HAP-1 (cell line): ENCODE measurements at regions not wholly inside any gene's neighbourhood (a gene's known extent, or its start where the extent isn't known, plus 50 kb on each side); places are given as distances from the start of the nearest gene placed in this dataset.

Experiments used
- DNase-seq, 2 experiments: peaks; one replicate each; pipeline ENCODE4 v3.0.0-alpha.2; 2016 to 2020; ENCODE audit warnings: low spot score in 2 of 2
- H3K27me3 ChIP-seq: fragments of 250-450 bp; sonication (Bioruptor Pico); 2 replicates; pipeline ENCODE4 v1.5.1; 2020; ENCODE audit warnings: low read depth, mild to moderate bottlenecking, moderate library complexity
- H3K36me3 ChIP-seq: fragments of 250-450 bp; sonication (Bioruptor Pico); replicated peaks from 2 replicates; pipeline ENCODE4 v1.5.1; 2020; ENCODE audit warnings: mild to moderate bottlenecking
- H3K4me1 ChIP-seq: fragments of 250-450 bp; sonication (Bioruptor Pico); 2 replicates; pipeline ENCODE4 v1.5.1; 2020; ENCODE audit warnings: mild to moderate bottlenecking
- H3K4me3 ChIP-seq: fragments of 250-450 bp; sonication (Bioruptor Pico); 2 replicates; pipeline ENCODE4 v1.5.1; 2020; ENCODE audit warnings: mild to moderate bottlenecking, moderate library complexity
- H3K9me3 ChIP-seq: fragments of 250-450 bp; sonication (Bioruptor Pico); 2 replicates; pipeline ENCODE4 v1.5.1; 2020; ENCODE audit warnings: mild to moderate bottlenecking, moderate library complexity
- in situ Hi-C: fragments of 300-500 bp; cut with MboI; formaldehyde crosslinking; loops from 3 replicates; pipeline ENCODE4 v1.14.3; 2020; ENCODE audit warnings: low sequenced_read_pairs, inconsistent platforms, mixed read lengths

GRCh38 chr9:88077071-88077617 lies 61.1 kb downstream of the SPATA31C2 start:
- H3K27me3 ChIP-seq, result no peaks in the 10 kb centered on the region
- H3K4me1 ChIP-seq, result peaks cover 7% of the 10 kb centered on the region; the same call in 1 of the 2 replicates
- H3K9me3 ChIP-seq, result no peaks in the 10 kb centered on the region
- in situ Hi-C loops, result no loop called here
- no peak for DNase-seq
- H3K4me3 ChIP-seq, result no peak overlapping the region
- no peaks in the 10 kb centered on the region for H3K36me3 ChIP-seq

GRCh38 chr9:88076286-88077070 lies 61.8 kb downstream of the SPATA31C2 start:
- in situ Hi-C loops, result no loop called here
- Histone ChIP-seq H3K27me3 (no peaks in the 10 kb centered on the region), H3K36me3 (no peaks in the 10 kb centered on the region), H3K9me3 (no peaks in the 10 kb centered on the region), H3K4me3 (peak overlapping the region; percentile 25), H3K4me1 (peaks cover 7% of the 10 kb centered on the region; the same call in 1 of the 2 replicates)
- DNase-seq, result peak; percentile 29 to 65

GRCh38 chr9:88075966-88076285 lies 62.3 kb downstream of the SPATA31C2 start:
- peak overlapping the region; percentile 25 for H3K4me3 ChIP-seq
- H3K4me1 ChIP-seq, result peaks cover 7% of the 10 kb centered on the region; the same call in 1 of the 2 replicates
- no peaks in the 10 kb centered on the region for H3K36me3 ChIP-seq
- no peaks in the 10 kb centered on the region for H3K9me3 ChIP-seq
- DNase-seq, result no peak
- in situ Hi-C loops, result no loop called here
- no peaks in the 10 kb centered on the region for H3K27me3 ChIP-seq

- in situ Hi-C loops, result no loop called here
- H3K36me3 ChIP-seq, result no peaks in the 10 kb centered on the region
- H3K9me3 ChIP-seq, result no peaks in the 10 kb centered on the region
- no peak for DNase-seq
- H3K27me3 ChIP-seq, result no peaks in the 10 kb centered on the region
- H3K4me1 ChIP-seq, result peaks cover 7% of the 10 kb centered on the region; the same call in 1 of the 2 replicates
- H3K4me3 ChIP-seq, result no peak overlapping the region
Measured at GRCh38 chr9:88075506-88075905, 62.8 kb downstream of the SPATA31C2 start.

- Histone ChIP-seq H3K4me3 (no peak overlapping the region), H3K4me1 (peaks cover 7% of the 10 kb centered on the region; the same call in 1 of the 2 replicates), H3K36me3 (no peaks in the 10 kb centered on the region), H3K9me3 (no peaks in the 10 kb centered on the region), H3K27me3 (no peaks in the 10 kb centered on the region)
- no peak for DNase-seq
- in situ Hi-C loops, result no loop called here
Measured at GRCh38 chr9:88074931-88075330, 63.3 kb downstream of the SPATA31C2 start.

GRCh38 chr9:88072831-88073375 lies 65.4 kb downstream of the SPATA31C2 start:
- no peak overlapping the region for H3K4me3 ChIP-seq
- no peak for DNase-seq
- no peaks in the 10 kb centered on the region for H3K27me3 ChIP-seq
- in situ Hi-C loops, result no loop called here
- H3K36me3 ChIP-seq, result no peaks in the 10 kb centered on the region
- peaks cover 7% of the 10 kb centered on the region; the same call in 1 of the 2 replicates for H3K4me1 ChIP-seq
- no peaks in the 10 kb centered on the region for H3K9me3 ChIP-seq

GRCh38 chr9:88071331-88071730 lies 66.9 kb downstream of the SPATA31C2 start:
- DNase-seq, result no peak
- in situ Hi-C loops, result no loop called here
- no peaks in the 10 kb centered on the region for H3K36me3 ChIP-seq

GRCh38 chr9:88065619-88066018 lies 72.7 kb downstream of the SPATA31C2 start:
- in situ Hi-C loops, result no loop called here
- no peaks in the 10 kb centered on the region for H3K4me1 ChIP-seq
- no peaks in the 10 kb centered on the region for H3K9me3 ChIP-seq
- H3K4me3 ChIP-seq, result no peak overlapping the region
- no peaks in the 10 kb centered on the region for H3K36me3 ChIP-seq
- H3K27me3 ChIP-seq, result no peaks in the 10 kb centered on the region
- no peak for DNase-seq

More at GRCh38 chr9:88071331-88071730, 66.9 kb downstream of the SPATA31C2 start:
- H3K4me3 ChIP-seq, result no peak overlapping the region
- H3K4me1 ChIP-seq, result peaks cover 5% of the 10 kb centered on the region; the same call in 1 of the 2 replicates
- no peaks in the 10 kb centered on the region for H3K9me3 ChIP-seq
- H3K27me3 ChIP-seq, result no peaks in the 10 kb centered on the region

- H3K4me3 ChIP-seq, result no peak overlapping the region
- DNase-seq, result no peak
- H3K36me3 ChIP-seq, result no peaks in the 10 kb centered on the region
- no peaks in the 10 kb centered on the region for H3K9me3 ChIP-seq
- no peaks in the 10 kb centered on the region for H3K27me3 ChIP-seq
- in situ Hi-C loops, result no loop called here
- no peaks in the 10 kb centered on the region for H3K4me1 ChIP-seq
Measured at GRCh38 chr9:88064554-88064953, 73.7 kb downstream of the SPATA31C2 start.

- Histone ChIP-seq H3K9me3 (no peaks in the 10 kb centered on the region), H3K4me3 (no peak overlapping the region), H3K36me3 (no peaks in the 10 kb centered on the region), H3K27me3 (no peaks in the 10 kb centered on the region), H3K4me1 (no peaks in the 10 kb centered on the region)
- in situ Hi-C loops, result no loop called here
- no peak for DNase-seq
Measured at GRCh38 chr9:88060746-88061145, 77.5 kb downstream of the SPATA31C2 start.

GRCh38 chr9:88059469-88059868 lies 78.8 kb downstream of the SPATA31C2 start:
- Histone ChIP-seq H3K4me1 (no peaks in the 10 kb centered on the region), H3K27me3 (no peaks in the 10 kb centered on the region), H3K4me3 (no peak overlapping the region), H3K36me3 (no peaks in the 10 kb centered on the region), H3K9me3 (no peaks in the 10 kb centered on the region)
- in situ Hi-C loops, result no loop called here
- no peak for DNase-seq

- no peaks in the 10 kb centered on the region for H3K27me3 ChIP-seq
- DNase-seq, result no peak
- H3K4me3 ChIP-seq, result no peak overlapping the region
- H3K36me3 ChIP-seq, result no peaks in the 10 kb centered on the region
- H3K9me3 ChIP-seq, result no peaks in the 10 kb centered on the region
- H3K4me1 ChIP-seq, result no peaks in the 10 kb centered on the region
- in situ Hi-C loops, result no loop called here
Measured at GRCh38 chr9:88056876-88057275, 81.4 kb downstream of the SPATA31C2 start.

GRCh38 chr9:88053856-88054501 lies 79.6 kb upstream of the CDK20 start:
- H3K36me3 ChIP-seq, result no peaks in the 10 kb centered on the region
- DNase-seq, result no peak
- H3K27me3 ChIP-seq, result no peaks in the 10 kb centered on the region
- no peaks in the 10 kb centered on the region for H3K9me3 ChIP-seq
- no peak overlapping the region for H3K4me3 ChIP-seq
- in situ Hi-C loops, result no loop called here
- H3K4me1 ChIP-seq, result no peaks in the 10 kb centered on the region
